Stomach (tissue), 4 donors: ENCODE measurements at regions not wholly inside any gene's neighbourhood (a gene's known extent, or its start where the extent isn't known, plus 50 kb on each side); places are given as distances from the start of the nearest gene placed in this dataset.

Experiments
- CTCF ChIP-seq, 7 experiments: fragments of 450-650 bp in 4 of 7; fragments of 200-600 bp in 3 of 7; sonication (generic) in 3 of 7; IDR thresholded peaks; one replicate each; pipeline ENCODE4 v1.5.1; 2016 to 2019; ENCODE audit warnings: antibody characterized with exemption in 7 of 7, control low read depth in 2 of 7, mild to moderate bottlenecking in 1 of 7
- EP300 ChIP-seq: sonication (generic); formaldehyde crosslinking; IDR thresholded peaks from one replicate; pipeline ENCODE4 v1.6.1; 2017; ENCODE audit warnings: antibody characterized with exemption
- POLR2A ChIP-seq, 4 donors: fragments of 450-650 bp; IDR thresholded peaks; one replicate each; pipeline ENCODE4 v1.6.1; 2016; ENCODE audit warnings: antibody characterized with exemption in 4 of 4, control low read depth in 2 of 4, mild to moderate bottlenecking in 1 of 4, moderate library complexity in 1 of 4
- POLR2AphosphoS5 ChIP-seq, 3 donors: sonication (generic); formaldehyde crosslinking; IDR thresholded peaks; one replicate each; pipeline ENCODE4 v1.6.1; 2016; ENCODE audit warnings: antibody characterized with exemption in 3 of 3

GRCh38 chr7:20894806-20895205 is 108.1 kb upstream of the SP8 start:
- no peak for TF ChIP-seq POLR2A (IDR thresholded peaks at IDR 0.05)
- TF ChIP-seq CTCF (IDR thresholded peaks at IDR 0.05), result no peak
- TF ChIP-seq POLR2AphosphoS5 (IDR thresholded peaks at IDR 0.05), result no peak
- no peak for TF ChIP-seq EP300
